GM19324 (cell line): ENCODE measurements at regions not wholly inside any gene's neighbourhood (a gene's known extent, or its start where the extent isn't known, plus 50 kb on each side); places are given as distances from the start of the nearest gene placed in this dataset.

Experiments
- ATAC-seq: cut with Tn5 transposase; IDR thresholded peaks from one replicate; pipeline ENCODE4 v1.9.1; 2021; ENCODE audit warnings: mild to moderate bottlenecking, moderate library complexity; ENCODE audit not compliant: unreplicated experiment, low FRiP score

- ATAC-seq = no peak
These were observed 279.3 kb downstream of the TMX3 start for GRCh38 chr18:68435581-68435980.

GRCh38 chr18:68431922-68432198 lies 283.0 kb downstream of the TMX3 start:
- no peak for ATAC-seq

- no peak for ATAC-seq
These were observed 283.6 kb downstream of the TMX3 start for GRCh38 chr18:68431111-68431921.

GRCh38 chr18:68429841-68430240 lies 285.1 kb downstream of the TMX3 start:
- ATAC-seq = no peak

- no peak for ATAC-seq
These were observed 285.8 kb downstream of the TMX3 start for GRCh38 chr18:68429111-68429510.

GRCh38 chr18:68428661-68429060 lies 286.2 kb downstream of the TMX3 start:
- no peak for ATAC-seq

GRCh38 chr18:68427951-68428401 lies 286.9 kb downstream of the TMX3 start:
- ATAC-seq = no peak

GRCh38 chr18:68426731-68427315 lies 288.1 kb downstream of the TMX3 start:
- no peak for ATAC-seq

GRCh38 chr18:68418881-68419280 lies 296.0 kb downstream of the TMX3 start:
- ATAC-seq = no peak

GRCh38 chr18:68418226-68418868 lies 296.6 kb downstream of the TMX3 start:
- no peak for ATAC-seq

- ATAC-seq = no peak
These were observed 297.1 kb downstream of the TMX3 start for GRCh38 chr18:68417826-68418225.

GRCh38 chr18:68417166-68417799 lies 297.6 kb downstream of the TMX3 start:
- ATAC-seq = no peak

GRCh38 chr18:68414407-68414806 lies 300.5 kb downstream of the TMX3 start:
- no peak for ATAC-seq

- no peak for ATAC-seq
These were observed 305.3 kb downstream of the TMX3 start for GRCh38 chr18:68409576-68409975.

GRCh38 chr18:68406761-68407160 lies 308.1 kb downstream of the TMX3 start:
- no peak for ATAC-seq

- no peak for ATAC-seq
These were observed 312.1 kb downstream of the TMX3 start for GRCh38 chr18:68402784-68403183.

- no peak for ATAC-seq
These were observed 314.0 kb downstream of the TMX3 start for GRCh38 chr18:68400889-68401288.

- no peak for ATAC-seq
These were observed 315.2 kb downstream of the TMX3 start for GRCh38 chr18:68399721-68400120.

GRCh38 chr18:68397241-68398035 lies 317.5 kb downstream of the TMX3 start:
- ATAC-seq = no peak

- ATAC-seq = no peak
These were observed 320.2 kb downstream of the TMX3 start for GRCh38 chr18:68394705-68395104.

GRCh38 chr18:68391801-68392200 lies 323.1 kb downstream of the TMX3 start:
- no peak for ATAC-seq
